ENCODE measurements at regions not wholly inside any gene's neighbourhood (a gene's known extent, or its start where the extent isn't known, plus 50 kb on each side); places are given as distances from the start of the nearest gene placed in this dataset.
A peak's percentile ranks its signal among the peaks of the same experiment; 100 is the strongest.
"Not testable (repeated sequence)": the region's sequence is repeated elsewhere in the genome, so short reads cannot be mapped to it uniquely, and the experiment has no call there.

DNA sequence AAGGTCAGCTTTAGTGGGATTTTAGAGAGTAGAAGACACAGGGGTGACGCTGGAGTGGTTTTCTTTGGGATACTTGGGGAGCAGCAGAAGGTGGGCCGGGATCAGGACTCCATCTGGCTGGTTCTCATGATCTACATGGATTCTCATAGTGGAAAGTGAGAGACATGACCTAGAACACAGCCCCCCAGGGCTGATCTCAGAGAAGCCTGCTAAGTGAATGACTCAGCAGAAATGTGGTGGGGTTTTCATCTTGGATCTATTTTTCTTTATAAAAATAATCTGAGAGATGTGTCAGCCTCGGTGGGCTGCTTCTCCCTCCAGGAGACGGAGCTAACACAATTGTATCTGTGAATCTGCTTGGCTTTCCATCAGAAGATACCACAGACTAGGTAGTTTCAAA is 484.4 kb downstream of the TMEM121 start:
- DNase-seq = no peak
- TF ChIP-seq, protein P1, sequence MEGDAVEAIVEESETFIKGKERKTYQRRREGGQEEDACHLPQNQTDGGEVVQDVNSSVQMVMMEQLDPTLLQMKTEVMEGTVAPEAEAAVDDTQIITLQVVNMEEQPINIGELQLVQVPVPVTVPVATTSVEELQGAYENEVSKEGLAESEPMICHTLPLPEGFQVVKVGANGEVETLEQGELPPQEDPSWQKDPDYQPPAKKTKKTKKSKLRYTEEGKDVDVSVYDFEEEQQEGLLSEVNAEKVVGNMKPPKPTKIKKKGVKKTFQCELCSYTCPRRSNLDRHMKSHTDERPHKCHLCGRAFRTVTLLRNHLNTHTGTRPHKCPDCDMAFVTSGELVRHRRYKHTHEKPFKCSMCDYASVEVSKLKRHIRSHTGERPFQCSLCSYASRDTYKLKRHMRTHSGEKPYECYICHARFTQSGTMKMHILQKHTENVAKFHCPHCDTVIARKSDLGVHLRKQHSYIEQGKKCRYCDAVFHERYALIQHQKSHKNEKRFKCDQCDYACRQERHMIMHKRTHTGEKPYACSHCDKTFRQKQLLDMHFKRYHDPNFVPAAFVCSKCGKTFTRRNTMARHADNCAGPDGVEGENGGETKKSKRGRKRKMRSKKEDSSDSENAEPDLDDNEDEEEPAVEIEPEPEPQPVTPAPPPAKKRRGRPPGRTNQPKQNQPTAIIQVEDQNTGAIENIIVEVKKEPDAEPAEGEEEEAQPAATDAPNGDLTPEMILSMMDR (IDR thresholded peaks at IDR 0.05) = no peak
- TF ChIP-seq POLR2A (IDR thresholded peaks at IDR 0.05) = no peak
- Histone ChIP-seq H3K27me3 (no peaks in the 10 kb centered on the region), H3K9me3 (no peaks in the 10 kb centered on the region), H3K4me1 (no peaks in the 10 kb centered on the region), H3K36me3 (no peaks in the 10 kb centered on the region), H3K4me3 (no peak overlapping the region), H3K27ac (no peak overlapping the region)
- intact Hi-C loops (cut with DNase I; ENCODE audit: low total_unique reads) = no loop called here

DNA sequence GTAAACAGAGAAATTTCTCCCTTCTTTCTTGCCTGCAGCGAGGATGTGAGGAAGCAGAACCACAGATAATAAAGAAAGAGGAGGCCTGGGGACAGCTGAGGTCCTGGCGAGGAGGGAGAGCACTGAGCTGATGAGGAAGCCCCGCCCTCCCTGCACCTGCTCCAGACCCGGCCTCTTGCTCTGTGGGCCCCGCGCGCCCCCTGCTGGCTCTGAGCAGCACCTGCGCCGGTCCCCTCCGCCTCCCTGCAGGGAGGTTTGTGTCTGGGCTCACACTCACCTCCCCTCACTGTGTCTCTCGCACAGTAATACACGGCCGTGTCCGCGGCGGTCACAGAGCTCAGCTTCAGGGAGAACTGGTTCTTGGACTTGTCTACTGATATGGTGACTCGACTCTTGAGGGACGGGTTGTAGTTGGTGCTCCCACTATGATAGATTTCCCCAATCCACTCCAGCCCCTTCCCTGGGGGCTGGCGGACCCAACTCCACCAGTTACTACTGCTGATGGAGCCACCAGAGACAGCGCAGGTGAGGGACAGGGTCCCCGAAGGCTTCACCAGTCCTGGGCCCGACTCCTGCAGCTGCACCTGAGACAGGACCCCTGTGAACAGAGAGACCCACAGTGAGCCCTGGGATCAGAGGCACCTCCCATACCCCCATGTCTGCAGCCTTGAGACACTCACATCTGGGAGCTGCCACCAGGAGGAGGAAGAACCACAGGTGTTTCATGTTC is 485.4 kb downstream of the TMEM121 start:
- TF ChIP-seq, protein P1 (IDR thresholded peaks at IDR 0.05) = peak in 1 of 4 experiments; percentile 25
- H3K27me3 ChIP-seq; DNase-seq; H3K4me3 ChIP-seq; H3K9me3 ChIP-seq; H3K36me3 ChIP-seq; intact Hi-C loops (cut with DNase I; ENCODE audit: low total_unique reads); H3K27ac ChIP-seq; H3K4me1 ChIP-seq: not testable (repeated sequence)

DNA sequence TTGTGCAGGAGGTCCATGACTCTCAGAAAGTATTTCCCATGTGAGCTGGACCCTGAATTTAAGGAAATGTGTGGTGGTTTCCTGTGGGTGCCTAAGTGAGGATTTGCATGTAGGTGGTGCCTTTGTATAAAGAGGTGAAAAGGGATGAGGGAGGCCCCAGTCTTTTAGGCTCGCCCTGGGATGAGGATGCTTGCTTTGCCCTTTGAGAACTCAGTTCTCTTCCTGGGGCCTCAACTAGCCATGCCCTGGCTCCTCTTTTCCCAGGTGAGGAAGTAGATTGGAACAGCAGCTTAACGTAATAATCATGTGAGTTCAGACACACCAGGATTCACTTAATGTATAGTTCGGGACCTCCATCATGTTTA is 486.0 kb downstream of the TMEM121 start:
- H3K36me3 ChIP-seq; H3K4me3 ChIP-seq; H3K27ac ChIP-seq; H3K9me3 ChIP-seq; DNase-seq; H3K4me1 ChIP-seq; H3K27me3 ChIP-seq; intact Hi-C loops (cut with DNase I; ENCODE audit: low total_unique reads): not testable (repeated sequence)

DNA sequence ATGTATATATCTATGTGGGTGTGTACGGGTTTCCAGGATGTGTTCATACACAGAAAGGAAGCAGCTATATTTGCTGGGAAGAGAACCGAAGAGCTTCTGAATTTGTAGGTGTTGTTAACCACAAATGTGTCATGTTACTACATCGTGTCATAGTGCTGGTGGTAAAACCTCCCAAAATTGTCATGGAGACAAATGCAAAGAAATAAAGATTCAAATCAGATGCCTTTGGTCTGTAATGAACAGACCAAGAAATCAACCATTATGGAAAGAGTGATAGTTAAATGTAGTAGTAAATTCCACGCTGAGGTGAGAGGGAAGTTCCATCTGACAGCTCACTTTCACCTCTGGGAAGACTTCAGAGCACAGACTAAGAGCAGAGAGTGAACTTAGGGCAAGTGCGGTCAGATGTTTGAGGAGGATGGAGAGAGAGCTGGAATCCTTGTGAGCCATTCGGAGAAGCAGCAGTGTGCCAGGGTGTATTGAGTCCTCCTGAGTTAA is 487.5 kb downstream of the TMEM121 start:
- Histone ChIP-seq H3K4me1 (no peaks in the 10 kb centered on the region), H3K27ac (no peak overlapping the region), H3K4me3 (no peak overlapping the region), H3K9me3 (no peaks in the 10 kb centered on the region), H3K36me3 (no peaks in the 10 kb centered on the region), H3K27me3 (no peaks in the 10 kb centered on the region)
- TF ChIP-seq, protein P1 (IDR thresholded peaks at IDR 0.05) = no peak
- TF ChIP-seq POLR2A (IDR thresholded peaks at IDR 0.05) = no peak
- intact Hi-C loops (cut with DNase I; ENCODE audit: low total_unique reads) = no loop called here
- no peak for DNase-seq

DNA sequence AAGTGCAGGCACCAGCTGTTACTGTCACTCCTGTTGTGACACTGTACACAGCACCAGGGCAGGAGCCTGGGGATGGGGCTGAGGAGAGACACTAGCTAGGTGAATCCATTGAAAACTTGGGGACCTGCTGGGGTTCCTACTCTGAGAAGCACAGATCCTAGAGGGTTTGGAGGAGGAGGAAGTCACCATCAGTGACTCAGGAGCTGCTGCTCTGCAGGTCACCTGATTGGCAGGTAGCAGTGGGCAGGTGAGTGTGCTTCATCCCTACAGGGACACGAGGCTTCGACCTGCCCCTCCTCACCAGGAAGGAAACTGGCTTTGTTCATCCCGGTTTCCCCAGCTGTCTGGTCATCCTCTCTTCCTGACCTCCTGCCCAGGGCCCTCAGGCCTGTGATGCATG is 491.6 kb downstream of the TMEM121 start:
- H3K27ac ChIP-seq; H3K4me1 ChIP-seq; DNase-seq; H3K4me3 ChIP-seq; H3K36me3 ChIP-seq; intact Hi-C loops (cut with DNase I; ENCODE audit: low total_unique reads); H3K27me3 ChIP-seq; H3K9me3 ChIP-seq: not testable (repeated sequence)

DNA sequence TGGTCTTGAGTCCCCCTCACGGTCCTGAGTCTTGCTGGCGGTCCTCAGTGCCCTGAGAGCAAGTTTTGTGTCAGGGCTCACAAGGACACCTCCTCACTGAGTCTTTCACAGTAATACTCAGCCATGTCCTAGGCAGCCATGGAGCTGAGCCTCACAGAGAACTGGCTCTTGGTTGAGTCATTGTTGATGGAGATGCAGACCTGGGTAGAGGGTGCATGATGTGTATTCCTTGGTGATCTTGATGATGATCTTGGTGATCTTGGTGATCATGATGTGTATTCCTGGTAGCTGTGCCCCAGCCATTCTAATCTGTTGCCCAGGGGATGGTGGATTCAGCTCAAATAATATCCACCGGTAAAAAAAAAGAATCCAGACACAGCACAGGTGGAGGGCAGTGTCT is 495.4 kb downstream of the TMEM121 start:
- Histone ChIP-seq H3K4me1 (no peaks in the 10 kb centered on the region), H3K4me3 (no peak overlapping the region), H3K27me3 (no peaks in the 10 kb centered on the region), H3K9me3 (no peaks in the 10 kb centered on the region), H3K27ac (no peak overlapping the region), H3K36me3 (no peaks in the 10 kb centered on the region)
- TF ChIP-seq, protein P1 (IDR thresholded peaks at IDR 0.05) = no peak
- no peak for TF ChIP-seq POLR2A (IDR thresholded peaks at IDR 0.05)
- DNase-seq = no peak
- intact Hi-C loops (cut with DNase I; ENCODE audit: low total_unique reads) = no loop called here

DNA sequence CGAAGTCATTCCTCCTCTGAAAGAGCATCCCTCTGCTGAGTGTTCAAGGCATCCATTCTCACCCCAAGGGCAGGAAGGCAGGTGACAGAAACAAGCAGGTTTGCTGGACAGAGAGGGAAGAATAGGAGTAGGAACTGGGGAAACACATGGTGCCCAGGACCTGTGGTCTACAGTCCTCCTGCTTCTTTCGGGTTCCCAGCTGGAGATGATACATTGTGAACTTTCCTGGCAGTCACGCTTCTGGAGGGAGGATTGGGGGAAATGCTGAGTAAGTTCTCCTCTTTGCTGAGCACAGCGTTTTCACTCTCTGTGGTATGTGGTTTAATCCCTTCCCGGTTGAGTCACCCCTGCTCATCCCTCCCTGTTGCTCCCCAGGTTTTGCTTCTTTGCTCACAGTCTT is 496.3 kb downstream of the TMEM121 start:
- DNase-seq; H3K27me3 ChIP-seq; H3K9me3 ChIP-seq; H3K4me3 ChIP-seq; H3K4me1 ChIP-seq; intact Hi-C loops (cut with DNase I; ENCODE audit: low total_unique reads); H3K27ac ChIP-seq; H3K36me3 ChIP-seq: not testable (repeated sequence)
